Stimulated activated CD8-positive, alpha-beta memory T cell treated with anti-CD3 and anti-CD28 coated beads, Interleukin-12 subunit alpha, Interleukin-12 subunit beta, amount 100 ng/mL, for 4 hours (primary cell): ENCODE measurements at regions not wholly inside any gene's neighbourhood (a gene's known extent, or its start where the extent isn't known, plus 50 kb on each side); places are given as distances from the start of the nearest gene placed in this dataset.
"Not testable (repeated sequence)": the region's sequence is repeated elsewhere in the genome, so short reads cannot be mapped to it uniquely, and the experiment has no call there.

Experiments
- DNase-seq: peaks from one replicate; pipeline ENCODE4 v3.0.0-alpha.2; 2020; ENCODE audit warnings: low read depth

- no peak for DNase-seq
Observed at GRCh38 chr4:77220828-77221613, 64.0 kb downstream of the CCNG2 start.

GRCh38 chr4:77225022-77225421, 68.0 kb downstream of the CCNG2 start:
- DNase-seq: no peak

DNA sequence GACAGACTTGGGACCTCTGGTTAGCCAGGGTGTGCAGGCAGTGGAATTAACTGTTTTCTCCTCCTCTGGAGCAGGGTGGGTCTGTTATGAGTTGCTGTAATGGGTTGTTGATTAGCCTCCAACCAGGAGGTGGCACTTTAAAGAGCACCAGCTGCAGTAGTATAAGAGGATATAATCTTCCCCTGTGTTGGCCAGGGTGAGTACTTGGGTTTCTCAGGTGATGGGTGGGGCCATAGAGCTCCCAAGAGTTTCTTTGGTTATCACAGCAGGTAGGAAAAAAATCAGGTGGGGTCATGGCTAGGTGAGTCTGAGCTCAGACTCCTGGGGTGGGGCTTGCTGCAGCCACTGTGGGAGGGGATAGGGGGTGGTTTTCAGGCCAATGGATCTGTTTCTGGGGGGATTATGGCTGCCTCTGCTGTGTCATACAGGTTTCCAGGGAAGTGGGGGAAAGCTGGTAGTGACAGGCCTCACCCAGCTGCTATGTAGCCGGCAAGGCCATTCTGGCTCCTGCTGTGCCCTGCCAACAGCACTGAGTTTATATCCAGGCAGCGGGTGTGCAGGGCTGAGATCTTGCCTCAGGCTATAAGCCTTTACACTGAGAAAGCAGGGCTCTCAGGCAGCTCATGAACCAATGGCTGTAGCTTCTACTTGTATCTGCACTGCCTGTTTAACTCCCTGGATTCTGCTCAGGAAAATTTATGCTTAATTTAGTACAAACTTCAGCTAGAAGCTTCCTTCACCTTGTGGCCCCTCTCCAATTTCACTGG, 70.1 kb downstream of the CCNG2 start:
- no peak for DNase-seq

DNA sequence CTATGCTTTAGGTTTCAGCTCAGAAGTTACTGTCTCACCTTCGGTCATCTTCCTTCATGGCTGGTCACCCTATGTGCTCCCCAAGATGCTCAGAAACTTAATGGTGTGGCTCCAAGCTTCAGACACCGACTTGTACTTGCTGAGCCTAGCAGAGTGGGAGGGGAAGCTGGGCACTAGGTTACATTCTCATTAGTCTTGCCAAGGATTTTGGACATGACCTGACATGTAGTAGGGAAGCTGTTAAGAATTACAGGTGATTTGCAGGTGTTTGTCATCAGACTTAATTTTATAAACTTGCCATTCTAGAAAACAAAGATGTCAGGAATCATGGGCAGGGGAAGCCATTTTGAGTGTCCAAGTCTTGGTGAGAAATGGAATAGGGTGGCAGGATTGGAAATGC, 72.4 kb downstream of the CCNG2 start:
- DNase-seq: no peak

GRCh38 chr4:77232653-77233052, 75.6 kb downstream of the CCNG2 start:
- DNase-seq: no peak

- no peak for DNase-seq
Observed at GRCh38 chr4:77235289-77235854, 78.4 kb downstream of the CCNG2 start.

GRCh38 chr4:77236806-77237205, 79.8 kb downstream of the CCNG2 start:
- no peak for DNase-seq

GRCh38 chr4:77240469-77241066, 83.6 kb downstream of the CCNG2 start:
- peak; percentile 4 for DNase-seq

DNA sequence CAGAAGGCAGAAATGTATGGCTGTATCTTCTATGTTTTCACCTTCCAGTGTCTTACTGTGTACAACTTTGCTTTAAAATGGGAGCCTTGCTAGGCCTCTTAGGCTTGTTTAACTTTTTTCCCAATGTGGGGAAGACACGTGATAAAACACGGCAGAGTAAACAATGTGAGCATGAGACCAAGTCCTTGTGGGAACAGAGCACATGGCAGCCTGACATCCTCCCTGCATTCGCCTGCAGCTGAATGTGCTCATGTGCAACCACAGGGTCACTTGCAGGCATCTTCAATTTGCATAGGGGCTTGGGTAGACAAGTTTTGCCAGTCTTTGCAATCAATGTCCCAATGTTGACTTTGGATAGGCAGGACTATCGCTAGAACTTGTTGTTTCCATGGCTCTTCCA, 91.8 kb downstream of the CCNG2 start:
- no peak for DNase-seq

GRCh38 chr4:77251751-77252150, 94.7 kb downstream of the CCNG2 start:
- DNase-seq: no peak

DNA sequence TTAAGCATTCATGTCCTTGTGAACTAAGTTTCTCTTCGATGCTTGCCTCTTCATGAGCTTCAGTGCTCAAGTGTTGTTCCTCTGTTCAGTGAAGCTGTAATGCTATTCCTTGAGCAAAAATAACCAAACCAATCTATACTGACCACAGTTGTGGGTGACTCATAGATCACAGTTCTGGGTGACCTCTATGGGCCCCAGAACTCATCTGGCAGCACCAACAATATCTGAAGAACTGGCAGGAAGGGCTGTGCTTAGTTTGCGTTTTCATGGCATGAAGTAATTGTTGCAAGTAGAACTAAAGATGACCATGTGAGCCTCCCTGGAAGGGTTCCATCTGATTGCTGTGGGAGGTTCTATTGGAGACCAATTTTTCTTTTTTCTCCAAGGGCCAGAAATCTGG, 106.2 kb downstream of the CCNG2 start:
- no peak for DNase-seq

DNA sequence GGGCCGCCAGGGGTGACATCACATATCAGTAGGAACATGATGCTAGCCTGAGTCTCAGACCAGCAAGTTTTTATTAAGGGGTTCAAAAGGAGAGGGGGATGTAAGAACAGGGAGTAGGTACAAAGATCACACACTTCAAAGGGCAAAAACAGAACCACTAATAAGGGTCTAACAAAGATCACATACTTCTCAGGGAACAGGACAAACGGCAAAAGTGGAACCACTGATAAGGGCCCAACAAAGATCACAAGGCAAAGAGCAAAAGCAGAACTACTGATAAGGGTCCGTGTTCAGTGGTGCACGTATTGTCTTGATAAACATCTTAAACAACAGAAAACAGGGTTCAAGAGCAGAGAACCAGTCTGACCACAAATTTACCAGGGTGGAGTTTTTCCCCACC, 107.0 kb downstream of the CCNG2 start:
- not testable (repeated sequence) for DNase-seq

- no peak for DNase-seq
Observed at GRCh38 chr4:77264826-77265225, 107.8 kb downstream of the CCNG2 start.

GRCh38 chr4:77268108-77268507, 111.1 kb downstream of the CCNG2 start:
- no peak for DNase-seq

- no peak for DNase-seq
Observed at GRCh38 chr4:77269505-77269904, 112.5 kb downstream of the CCNG2 start.

GRCh38 chr4:77273412-77273811, 116.4 kb downstream of the CCNG2 start:
- no peak for DNase-seq

DNA sequence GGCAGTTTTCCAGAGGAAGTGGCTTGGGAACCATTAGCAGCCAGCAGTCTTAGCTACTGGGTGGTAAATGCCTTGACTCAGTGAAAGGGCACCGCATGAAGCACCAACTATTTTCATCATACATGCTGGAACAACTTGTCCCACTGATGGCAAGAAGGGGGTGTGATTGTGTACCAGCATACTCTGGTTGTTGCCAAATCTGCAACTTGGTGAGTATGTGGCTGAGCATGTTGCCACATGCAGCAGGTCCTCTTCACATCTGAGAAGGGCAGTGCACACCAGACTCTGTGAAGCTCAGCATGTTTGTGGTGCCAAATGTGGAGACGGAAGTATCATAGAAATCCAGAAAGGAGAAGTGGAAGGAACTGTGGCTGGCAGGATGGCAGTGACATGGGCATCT, 122.1 kb downstream of the CCNG2 start:
- not testable (repeated sequence) for DNase-seq

DNA sequence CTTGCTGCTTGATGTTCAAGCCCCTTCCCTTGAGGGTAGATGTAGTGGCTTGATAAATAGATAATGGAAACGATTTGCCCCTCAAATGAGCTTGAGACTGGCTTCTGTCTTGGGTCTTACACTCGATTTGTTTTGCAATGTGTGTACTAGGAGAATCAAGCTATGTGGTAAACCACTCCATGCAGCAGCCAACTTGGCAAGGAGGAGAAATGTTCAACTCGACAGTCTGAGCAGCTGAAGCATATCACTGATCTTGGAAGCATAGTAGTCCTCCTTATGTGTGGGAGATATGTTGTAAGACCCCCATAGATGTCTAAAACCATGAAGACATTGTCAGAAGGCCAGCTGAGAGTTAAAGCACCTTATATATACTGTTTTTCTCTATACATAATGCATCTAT, 125.3 kb downstream of the CCNG2 start:
- no peak for DNase-seq

DNA sequence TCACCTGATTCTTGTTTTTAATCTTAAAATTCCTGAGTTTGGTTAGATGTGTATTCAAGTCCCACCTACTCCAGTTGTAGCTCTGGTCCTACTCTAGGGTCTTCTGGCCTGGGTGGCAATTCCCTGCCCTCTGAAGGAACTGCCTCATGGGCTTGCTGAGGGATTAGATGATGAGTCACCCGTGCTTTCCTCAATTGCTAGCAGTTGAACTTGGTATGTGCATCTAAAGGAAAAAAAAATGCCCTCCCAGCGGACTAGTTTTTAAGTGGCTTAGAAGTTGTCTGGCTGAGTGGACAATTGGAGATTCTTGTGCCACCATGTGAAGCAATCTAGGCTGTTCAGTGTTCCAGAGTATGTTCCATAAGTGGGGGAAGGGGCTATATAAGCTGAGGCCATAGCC, 127.0 kb downstream of the CCNG2 start:
- DNase-seq: no peak

DNA sequence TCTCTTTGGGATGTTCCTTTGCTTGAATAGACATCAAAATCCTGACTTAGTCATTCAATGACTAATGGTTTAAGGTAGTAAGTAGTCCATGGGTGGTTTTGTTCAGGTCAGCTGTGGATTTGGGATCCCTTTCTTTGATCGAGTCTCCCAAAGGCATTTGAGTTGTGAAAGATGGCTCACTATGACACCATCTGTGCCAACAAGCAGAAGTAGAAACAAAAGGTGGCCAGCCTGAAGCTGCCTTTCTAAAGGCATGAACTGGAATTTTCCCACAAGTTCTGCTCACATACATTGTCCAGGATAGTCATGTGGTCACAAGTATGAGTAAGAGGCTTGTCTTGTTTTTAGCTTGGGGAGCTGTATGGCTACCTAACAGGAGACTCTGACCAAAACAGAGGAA, 129.9 kb downstream of the CCNG2 start:
- no peak for DNase-seq

- DNase-seq: no peak
Observed at GRCh38 chr4:77293426-77293825, 136.4 kb downstream of the CCNG2 start.

DNA sequence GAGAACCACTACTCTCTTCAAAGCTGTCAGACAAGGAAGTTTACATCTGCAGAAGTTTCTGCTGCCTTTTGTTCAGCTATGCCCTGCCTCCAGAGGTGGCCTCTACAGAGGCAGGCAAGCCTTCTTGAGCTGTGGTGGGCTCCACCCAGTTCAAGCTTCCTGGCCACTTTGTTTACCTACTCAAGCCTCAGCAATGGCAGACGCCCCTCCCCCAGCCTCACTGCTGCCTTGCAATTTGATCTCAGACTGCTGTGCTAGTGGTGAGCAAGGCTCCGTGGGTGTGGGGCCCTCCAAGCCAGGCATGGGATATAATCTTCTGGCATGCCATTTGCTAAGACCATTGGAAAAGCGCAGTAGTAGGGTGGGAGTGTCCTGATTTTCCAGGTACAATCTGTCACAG, 144.0 kb downstream of the CCNG2 start:
- DNase-seq: not testable (repeated sequence)

DNA sequence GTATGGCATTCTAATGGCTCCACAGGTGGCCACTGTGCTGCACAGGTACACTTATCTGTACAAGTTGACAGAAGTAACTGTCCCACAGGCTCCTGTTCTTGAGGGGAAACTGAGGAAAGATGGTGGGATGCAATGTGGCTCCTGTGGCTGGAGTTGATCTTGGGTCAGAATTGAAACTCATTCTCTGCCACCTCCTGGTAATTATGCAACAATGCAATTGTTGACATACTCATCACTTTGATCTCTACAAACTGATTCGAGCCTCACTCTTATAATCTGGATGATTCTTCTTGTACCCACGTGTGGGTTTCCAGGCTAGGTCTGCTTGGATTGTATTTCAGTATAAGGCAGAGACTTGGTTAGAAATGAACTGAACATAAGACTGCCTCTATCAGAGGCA, 148.8 kb downstream of the CCNG2 start:
- no peak for DNase-seq
